HG03442 (cell line): ENCODE measurements at regions not wholly inside any gene's neighbourhood (a gene's known extent, or its start where the extent isn't known, plus 50 kb on each side); places are given as distances from the start of the nearest gene placed in this dataset.

ENCODE experiments used
- ATAC-seq: cut with Tn5 transposase; IDR thresholded peaks from one replicate; pipeline ENCODE4 v1.9.1; 2021; ENCODE audit warnings: mild to moderate bottlenecking, moderate library complexity; ENCODE audit not compliant: unreplicated experiment

GRCh38 chr16:79498928-79499327, 101.6 kb downstream of the MAF start:
- ATAC-seq = no peak

- ATAC-seq = no peak
Observed at GRCh38 chr16:79497606-79498350, 102.8 kb downstream of the MAF start.

DNA sequence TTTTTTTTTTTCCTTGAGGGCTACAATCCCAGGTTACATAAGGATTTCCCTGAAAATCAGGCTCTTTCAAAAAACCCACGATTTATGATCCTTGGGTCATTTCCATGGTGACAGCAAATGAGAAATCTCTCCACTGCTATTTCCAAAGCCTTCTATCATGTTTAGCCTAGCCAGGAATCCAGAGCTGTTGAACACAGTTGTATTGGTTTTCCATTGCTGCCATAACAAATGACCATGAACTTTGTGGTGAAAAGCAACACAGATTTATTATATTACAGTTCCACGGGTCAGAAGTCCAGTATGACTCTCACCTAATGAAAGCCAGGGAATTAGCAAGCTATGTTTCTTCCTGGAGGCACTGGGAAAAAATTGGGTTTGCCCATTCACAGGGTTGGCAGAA, 106.6 kb downstream of the MAF start:
- ATAC-seq = no peak

- no peak for ATAC-seq
Observed at GRCh38 chr16:79492036-79492435, 108.5 kb downstream of the MAF start.

DNA sequence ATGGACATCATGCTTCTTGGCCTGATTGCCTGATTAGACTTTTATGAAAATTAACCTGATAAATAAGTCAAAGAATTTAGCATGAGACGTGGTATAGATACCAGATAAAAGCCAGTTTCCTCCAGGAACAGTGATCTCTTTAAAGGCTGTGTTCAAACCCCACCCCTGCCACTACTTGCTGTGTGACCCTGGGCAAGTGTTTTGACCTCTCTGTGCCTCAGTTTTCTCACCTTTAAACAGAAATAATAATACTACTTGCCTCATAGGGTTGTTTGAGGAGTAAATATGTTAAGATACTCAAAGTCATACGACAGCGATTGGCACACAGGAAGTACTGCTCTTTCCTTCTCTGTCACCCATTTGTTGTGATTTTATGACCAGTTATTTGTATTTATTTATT, 115.5 kb downstream of the MAF start:
- ATAC-seq = no peak

- ATAC-seq = no peak
Observed at GRCh38 chr16:79484237-79484636, 116.3 kb downstream of the MAF start.

- ATAC-seq = no peak
Observed at GRCh38 chr16:79483336-79483735, 117.2 kb downstream of the MAF start.

GRCh38 chr16:79482011-79482410, 118.5 kb downstream of the MAF start:
- no peak for ATAC-seq

DNA sequence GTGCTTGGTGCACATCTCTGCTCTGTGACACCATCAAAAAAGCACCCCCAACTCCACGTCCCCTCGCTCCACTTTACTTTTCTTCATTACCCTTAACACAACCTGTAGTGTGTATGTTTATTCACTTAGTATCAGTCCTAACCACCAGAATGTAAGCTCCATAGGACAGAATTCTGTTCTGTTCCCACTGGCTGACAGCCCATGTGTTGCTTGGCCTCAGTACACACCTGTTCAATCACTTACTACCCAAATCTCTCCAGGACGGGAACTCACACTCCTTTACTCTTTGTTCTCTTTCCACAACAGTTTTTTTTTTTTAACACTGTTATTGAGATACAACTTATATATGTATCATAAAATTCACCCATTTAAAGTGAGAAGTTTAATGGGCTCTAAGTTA, 119.6 kb downstream of the MAF start:
- no peak for ATAC-seq

DNA sequence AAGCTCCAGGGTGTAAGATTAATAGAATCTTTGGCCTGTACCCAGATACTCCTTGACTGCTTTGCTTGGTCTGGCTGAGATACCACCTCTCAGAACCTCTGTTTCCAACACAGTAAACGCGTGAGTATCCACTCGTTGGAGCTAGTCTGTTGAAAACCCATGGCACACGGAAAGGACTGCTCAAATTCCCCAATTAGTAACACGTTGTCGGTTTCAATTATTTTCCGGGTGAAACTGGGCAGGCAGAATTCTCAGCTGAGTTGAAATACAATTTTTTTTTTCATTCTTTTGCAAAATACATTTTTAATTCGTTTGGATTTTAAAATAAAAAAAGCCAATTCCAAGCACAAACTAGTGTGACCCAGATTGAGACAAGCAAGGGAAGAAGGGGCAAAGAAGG, 120.5 kb downstream of the MAF start:
- no peak for ATAC-seq

- no peak for ATAC-seq
Observed at GRCh38 chr16:79476580-79476979, 124.0 kb downstream of the MAF start.

DNA sequence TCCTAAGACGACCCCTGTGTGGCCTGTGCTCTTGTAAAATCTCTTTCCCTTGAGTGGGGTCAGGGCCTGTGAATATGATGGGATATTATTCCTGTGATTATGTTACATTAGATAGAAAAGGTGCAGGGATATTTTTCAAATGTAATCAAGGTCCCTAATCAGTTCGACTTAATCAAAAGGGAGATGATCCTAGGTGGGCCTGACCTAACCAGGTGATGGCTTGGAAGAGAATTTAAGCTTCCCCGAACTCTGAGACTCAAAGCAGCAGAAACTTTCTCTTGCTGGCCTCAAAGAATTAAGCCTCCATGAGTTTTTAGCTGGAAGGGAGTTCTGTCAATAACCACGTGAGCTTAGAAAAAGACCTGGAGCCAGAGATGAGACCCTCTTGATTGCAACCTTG, 124.7 kb downstream of the MAF start:
- ATAC-seq = no peak

GRCh38 chr16:79473456-79473855, 127.1 kb downstream of the MAF start:
- ATAC-seq = no peak

DNA sequence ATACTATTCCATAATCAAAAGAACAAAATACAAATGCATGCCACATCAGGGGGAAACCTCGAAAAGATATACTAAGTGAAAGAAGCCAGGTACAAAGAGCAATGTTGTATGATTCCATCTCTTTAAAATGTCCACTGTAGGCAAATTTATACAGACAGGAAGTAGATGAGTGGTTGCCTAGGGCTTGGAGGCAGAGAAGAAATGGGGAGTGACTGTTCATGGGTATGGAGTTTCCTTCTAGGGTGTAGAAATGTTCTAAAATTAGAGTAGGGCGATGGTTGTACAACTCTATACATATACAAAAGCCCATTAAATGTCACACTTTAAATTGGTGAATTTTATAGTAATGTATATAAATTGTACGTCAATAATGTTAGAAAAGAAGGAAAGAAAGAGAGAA, 128.1 kb downstream of the MAF start:
- ATAC-seq = no peak

DNA sequence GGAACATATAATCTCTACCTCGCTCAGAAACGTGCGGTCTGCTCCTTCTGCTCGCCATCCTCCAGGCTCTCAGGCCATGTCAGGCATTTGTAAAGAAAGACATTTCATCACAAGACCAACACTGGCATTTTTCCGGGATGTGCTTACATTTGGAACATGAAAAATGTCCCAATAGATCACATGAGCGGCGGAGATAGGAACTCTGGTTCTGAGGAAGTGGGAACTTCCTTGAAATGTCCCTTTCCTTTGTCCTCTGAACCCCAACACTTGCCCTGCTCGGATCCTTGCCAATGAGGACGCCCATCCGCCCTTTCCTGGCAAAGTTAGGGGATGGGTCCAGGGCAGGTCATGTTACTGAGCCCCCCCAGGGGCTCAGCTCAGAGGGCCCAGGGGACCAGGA, 130.5 kb downstream of the MAF start:
- no peak for ATAC-seq

DNA sequence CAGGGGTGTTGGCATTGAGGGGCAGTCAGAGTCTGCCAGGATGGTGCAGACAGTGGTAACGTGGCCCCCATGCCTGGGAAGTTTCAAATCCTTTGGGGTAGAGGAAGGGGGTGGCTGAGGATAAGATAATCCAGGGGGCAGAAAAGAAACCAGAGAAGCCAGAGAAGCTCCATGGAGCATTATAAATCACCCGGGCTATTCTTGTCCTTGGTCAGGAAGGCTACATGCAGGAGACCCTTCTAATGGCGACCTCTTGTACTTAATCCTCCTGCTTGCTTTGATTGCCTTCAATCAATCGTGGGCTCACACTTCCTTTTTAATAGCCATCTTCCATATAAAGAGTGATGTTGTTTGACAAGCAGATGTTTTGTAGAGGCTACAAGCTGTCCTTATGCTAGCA, 131.9 kb downstream of the MAF start:
- ATAC-seq = no peak

- no peak for ATAC-seq
Observed at GRCh38 chr16:79468121-79468552, 132.4 kb downstream of the MAF start.

- no peak for ATAC-seq
Observed at GRCh38 chr16:79466111-79466510, 134.4 kb downstream of the MAF start.

DNA sequence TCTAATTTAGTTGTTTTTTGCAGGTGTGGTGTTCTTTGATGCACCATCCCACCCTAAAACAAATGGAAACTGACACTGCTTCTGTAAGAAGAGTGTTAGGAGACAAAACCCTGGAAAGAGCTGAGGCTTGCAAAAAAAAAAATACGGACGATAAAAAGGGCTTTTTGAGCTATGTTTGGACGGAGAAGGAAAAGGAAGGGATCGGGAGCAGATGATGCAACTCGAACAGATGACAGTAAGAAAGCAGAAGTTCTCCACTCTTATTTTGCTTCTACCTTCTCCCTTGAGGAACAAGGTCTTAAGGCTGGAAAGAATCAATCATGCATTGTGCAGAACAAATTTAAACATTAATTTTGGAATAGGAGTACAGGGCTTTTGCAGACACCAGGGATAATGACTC, 136.7 kb downstream of the MAF start:
- no peak for ATAC-seq

DNA sequence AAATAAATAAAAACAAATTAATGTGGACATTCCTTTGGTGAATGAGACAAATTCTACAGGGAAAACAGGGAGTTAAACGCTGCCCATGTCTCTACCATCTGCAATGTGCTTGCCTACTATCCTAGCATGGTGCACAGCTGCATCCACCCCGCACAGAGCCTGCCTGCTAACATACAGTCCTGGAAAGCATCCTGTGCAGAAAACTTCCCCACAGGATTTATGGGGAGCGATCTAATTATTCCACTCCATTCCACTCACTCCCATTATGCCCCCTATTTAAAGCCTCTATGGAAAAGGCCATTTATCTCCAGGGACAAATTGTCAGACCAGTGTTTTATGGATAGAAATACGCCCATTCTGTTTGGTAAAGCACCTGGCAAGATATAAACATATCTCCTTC, 144.5 kb downstream of the MAF start:
- no peak for ATAC-seq

- ATAC-seq = no peak
Observed at GRCh38 chr16:79452671-79453070, 147.9 kb downstream of the MAF start.

- ATAC-seq = no peak
Observed at GRCh38 chr16:79451196-79451816, 149.2 kb downstream of the MAF start.

GRCh38 chr16:79449900-79450299, 150.6 kb downstream of the MAF start:
- ATAC-seq = no peak
